GM23338 (cell line): ENCODE measurements at regions not wholly inside any gene's neighbourhood (a gene's known extent, or its start where the extent isn't known, plus 50 kb on each side); places are given as distances from the start of the nearest gene placed in this dataset.

Source experiments
- ATAC-seq: fragments of 200-7000 bp; cut with Tn5 transposase; 3 replicates; pipeline ENCODE4 v1.9.1; 2020
- DNase-seq: peaks from one replicate; pipeline ENCODE4 v3.0.0-alpha.2; 2015; ENCODE audit warnings: low spot score
- H2AFZ ChIP-seq: fragments of 200-600 bp; sonication (generic); 2 replicates; pipeline ENCODE4 v1.8.0; 2016; ENCODE audit warnings: antibody characterized with exemption, mild to moderate bottlenecking, moderate library complexity
- H3F3A ChIP-seq: fragments of 200-600 bp; sonication (generic); replicated peaks from 2 replicates; pipeline ENCODE4 v1.8.0; 2017; ENCODE audit warnings: antibody characterized with exemption, mixed run types, low read depth
- H3K27ac ChIP-seq: fragments of 200-600 bp; sonication (generic); 2 replicates; pipeline ENCODE4 v1.6.1; 2016; ENCODE audit warnings: low read depth
- H3K27me3 ChIP-seq: fragments of 200-600 bp; sonication (generic); 2 replicates; pipeline ENCODE4 v1.8.0; 2016; ENCODE audit warnings: mild to moderate bottlenecking, mixed run types, moderate library complexity; ENCODE audit not compliant: insufficient read depth
- H3K36me3 ChIP-seq: fragments of 200-600 bp; sonication (generic); 2 replicates; pipeline ENCODE4 v1.8.0; 2016; ENCODE audit warnings: mild to moderate bottlenecking; ENCODE audit not compliant: insufficient read depth
- H3K4me1 ChIP-seq: fragments of 200-600 bp; sonication (generic); 2 replicates; pipeline ENCODE4 v1.8.0; 2016; ENCODE audit warnings: mild to moderate bottlenecking, moderate library complexity; ENCODE audit not compliant: insufficient read depth
- H3K4me2 ChIP-seq: fragments of 200-600 bp; sonication (generic); 2 replicates; pipeline ENCODE4 v1.7.1; 2017; ENCODE audit warnings: mixed run types
- H3K4me3 ChIP-seq: fragments of 200-600 bp; sonication (generic); 2 replicates; pipeline ENCODE4 v1.6.1; 2016; ENCODE audit warnings: mixed run types
- H3K79me2 ChIP-seq: fragments of 200-600 bp; sonication (generic); replicated peaks from 2 replicates; pipeline ENCODE4 v1.8.0; 2017; ENCODE audit warnings: mild to moderate bottlenecking; ENCODE audit not compliant: insufficient read depth
- H3K9me2 ChIP-seq: fragments of 200-600 bp; sonication (generic); 2 replicates; pipeline ENCODE4 v1.8.0; 2017; ENCODE audit not compliant: insufficient read depth
- H4K20me1 ChIP-seq: fragments of 200-600 bp; sonication (generic); replicated peaks from 2 replicates; pipeline ENCODE4 v1.8.0; 2017; ENCODE audit warnings: mild to moderate bottlenecking; ENCODE audit not compliant: insufficient read depth
- H3K27ac Mint-ChIP-seq: 2 replicates; pipeline ENCODE4 v1.8.0; 2020; ENCODE audit warnings: inconsistent platforms, mild to moderate bottlenecking, moderate library complexity, mixed read lengths
- H3K27me3 Mint-ChIP-seq: 3 replicates; pipeline ENCODE4 v1.8.0; 2022; ENCODE audit warnings: low read depth, mild to moderate bottlenecking, moderate library complexity, mixed read lengths, inconsistent platforms; ENCODE audit not compliant: insufficient read depth, poor library complexity
- H3K36me3 Mint-ChIP-seq: 3 replicates; pipeline ENCODE4 v1.8.0; 2021; ENCODE audit warnings: low read depth, mild to moderate bottlenecking, inconsistent platforms, moderate library complexity, mixed read lengths
- H3K4me1 Mint-ChIP-seq: 3 replicates; pipeline ENCODE4 v1.8.0; 2020; ENCODE audit warnings: mild to moderate bottlenecking, inconsistent platforms, mixed read lengths
- H3K4me3 Mint-ChIP-seq: 3 replicates; pipeline ENCODE4 v1.8.0; 2021; ENCODE audit warnings: moderate library complexity, mild to moderate bottlenecking, inconsistent platforms, mixed read lengths
- H3K9me3 Mint-ChIP-seq: 3 replicates; pipeline ENCODE4 v1.8.0; 2020; ENCODE audit warnings: moderate library complexity, mild to moderate bottlenecking, inconsistent platforms, mixed read lengths
- CREB1 ChIP-seq: fragments of 250-450 bp; sonication (Bioruptor Pico); IDR thresholded peaks from 2 replicates; pipeline ENCODE4 v1.5.0; 2020; ENCODE audit warnings: low read depth, mild to moderate bottlenecking, moderate library complexity
- EZH2 ChIP-seq: fragments of 200-600 bp; sonication (generic); IDR thresholded peaks from one replicate; pipeline ENCODE4 v1.8.0; 2017; ENCODE audit warnings: antibody characterized with exemption, mild to moderate bottlenecking, low read depth; ENCODE audit not compliant: unreplicated experiment
- EZH2phosphoT487 ChIP-seq: fragments of 200-600 bp; sonication (generic); IDR thresholded peaks from one replicate; pipeline ENCODE4 v1.8.1; 2018; ENCODE audit warnings: antibody characterized with exemption; ENCODE audit not compliant: unreplicated experiment
- JUNB ChIP-seq: IDR thresholded peaks from one replicate; pipeline ENCODE4 v1.6.1; 2016; ENCODE audit warnings: antibody characterized with exemption; ENCODE audit not compliant: unreplicated experiment
- NANOG ChIP-seq: IDR thresholded peaks from 2 replicates; pipeline ENCODE4 v1.6.1; 2016; ENCODE audit warnings: antibody characterized with exemption, borderline replicate concordance
- POLR2AphosphoS5 ChIP-seq: IDR thresholded peaks from 2 replicates; pipeline ENCODE4 v1.6.1; 2016; ENCODE audit warnings: antibody characterized with exemption, low read depth
- STAT1 ChIP-seq: IDR thresholded peaks from one replicate; pipeline ENCODE4 v1.6.1; 2016; ENCODE audit warnings: antibody characterized with exemption; ENCODE audit not compliant: unreplicated experiment
- ZNF114 ChIP-seq: fragments of 250-450 bp; sonication (Bioruptor Pico); IDR thresholded peaks from 2 replicates; pipeline ENCODE4 v1.5.0; 2020; ENCODE audit warnings: mild to moderate bottlenecking, moderate library complexity
- ZNF331 ChIP-seq: fragments of 250-450 bp; sonication (Bioruptor Pico); IDR thresholded peaks from 2 replicates; pipeline ENCODE4 v1.5.0; 2020; ENCODE audit warnings: low read depth, mild to moderate bottlenecking, moderate library complexity
- TF ChIP-seq, protein P1 (sequence below): IDR thresholded peaks from one replicate; pipeline ENCODE4 v1.6.1; 2018; ENCODE audit warnings: antibody characterized with exemption; ENCODE audit not compliant: unreplicated experiment
- TF ChIP-seq, protein P2 (sequence below): IDR thresholded peaks from 2 replicates; pipeline ENCODE4 v1.6.1; 2016; ENCODE audit warnings: antibody characterized with exemption
- TF ChIP-seq, protein P3 (sequence below), 2 experiments: fragments of 200-600 bp in 1 of 2; sonication (generic) in 1 of 2; conservative IDR thresholded peaks; 2 replicates each; pipeline versions ENCODE4 v1.5.1 to v1.6.1; 2016 to 2017; ENCODE audit warnings: antibody characterized with exemption in 2 of 2, low read depth in 2 of 2, mild to moderate bottlenecking in 2 of 2, moderate library complexity in 1 of 2

DNA sequence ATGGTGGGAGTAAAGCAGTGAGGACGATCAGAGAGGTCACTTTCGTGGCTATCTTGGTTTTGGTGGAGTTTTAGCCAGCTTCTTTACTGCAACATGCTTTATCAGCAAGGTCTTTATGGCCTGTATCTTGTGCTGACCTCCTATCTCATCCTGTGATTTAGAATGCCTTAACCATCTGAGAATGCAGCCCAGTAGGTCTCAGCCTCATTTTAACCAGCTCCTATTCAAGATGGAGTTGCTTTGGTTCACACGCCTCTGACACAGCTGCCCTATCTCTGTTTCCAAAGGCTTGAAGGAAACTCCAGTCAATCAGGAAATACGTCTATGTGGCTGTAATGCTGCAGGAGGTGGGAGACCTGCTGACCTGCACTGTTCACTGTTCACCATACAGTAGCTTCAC, 146.1 kb upstream of the POGK start (continued):
- no peak for TF ChIP-seq STAT1

DNA sequence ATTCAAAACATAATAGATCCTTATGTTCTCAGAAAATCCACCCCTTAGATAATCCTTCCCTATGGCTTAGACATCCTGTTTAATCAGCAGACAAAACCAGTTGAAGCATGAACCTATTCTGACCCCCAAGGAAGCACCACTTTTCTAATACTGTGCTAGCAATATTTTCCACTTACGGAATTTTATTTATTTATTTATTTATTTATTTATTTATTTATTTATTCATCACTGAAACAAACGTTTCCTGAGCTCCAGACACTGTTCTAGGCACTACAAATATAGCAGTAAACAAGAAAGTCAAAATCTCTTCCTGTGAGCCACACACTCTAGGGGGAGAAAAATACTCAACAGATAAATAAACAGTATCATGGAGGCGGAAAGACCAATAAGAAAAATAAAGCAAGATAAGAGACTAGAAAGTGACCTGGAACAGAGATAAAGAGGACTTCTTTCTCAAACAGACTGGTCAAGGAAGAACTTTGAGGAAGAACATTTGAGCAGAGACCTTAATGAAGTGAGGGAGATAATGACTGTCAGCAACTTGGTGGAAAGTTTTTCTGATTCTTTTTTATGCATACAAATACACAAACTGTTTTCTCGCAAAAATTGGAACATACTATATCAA, 145.5 kb upstream of the POGK start:
- DNase-seq (no peak), ATAC-seq (no peak)
- H3K9me2 ChIP-seq, result no peaks in the 10 kb centered on the region
- no peaks in the 10 kb centered on the region for H3K36me3 ChIP-seq
- Mint-ChIP-seq H3K4me1 (peaks cover 5% of the 10 kb centered on the region), H3K27me3 (no peaks in the 10 kb centered on the region), H3K9me3 (no peaks in the 10 kb centered on the region), H3K36me3 (no peaks in the 10 kb centered on the region), H3K4me3 (no peak overlapping the region), H3K27ac (no peak overlapping the region)
- no peaks in the 10 kb centered on the region for H3F3A ChIP-seq
- TF ChIP-seq CREB1 (CRISPR knock-in tag), result no peak
- H2AFZ ChIP-seq, result no peak overlapping the region
- no peak overlapping the region for H3K4me2 ChIP-seq
- H3K4me1 ChIP-seq, result no peaks in the 10 kb centered on the region
- H3K79me2 ChIP-seq, result no peaks in the 10 kb centered on the region
- no peak overlapping the region for H3K27ac ChIP-seq
- H4K20me1 ChIP-seq, result no peaks in the 10 kb centered on the region
- no peaks in the 10 kb centered on the region for H3K27me3 ChIP-seq
- H3K4me3 ChIP-seq, result no peak overlapping the region

DNA sequence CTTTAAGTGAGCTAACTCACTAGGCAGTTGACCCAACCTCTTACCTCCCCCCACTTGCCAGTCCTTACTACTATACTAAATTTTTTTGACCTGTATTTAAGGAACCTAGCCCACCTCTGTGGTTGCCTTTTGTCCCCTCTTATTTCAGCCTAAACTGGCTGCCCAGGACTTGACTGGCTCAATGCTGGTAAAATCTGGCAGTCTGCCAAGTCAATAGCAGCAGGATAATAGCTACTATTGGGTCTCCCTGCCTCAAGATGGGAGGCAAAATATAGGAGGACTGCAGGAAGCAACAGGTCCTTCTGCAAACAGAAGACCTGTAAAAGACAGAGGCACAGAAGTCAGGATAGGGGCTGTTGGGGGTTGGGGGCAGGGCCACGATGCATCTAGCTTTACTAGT, 144.2 kb upstream of the POGK start:
- Mint-ChIP-seq H3K4me1 (peaks cover 5% of the 10 kb centered on the region), H3K9me3 (no peaks in the 10 kb centered on the region), H3K4me3 (no peak overlapping the region), H3K27ac (no peak overlapping the region), H3K36me3 (no peaks in the 10 kb centered on the region), H3K27me3 (no peaks in the 10 kb centered on the region)
- no peak overlapping the region for H3K4me3 ChIP-seq
- no peaks in the 10 kb centered on the region for H3K9me2 ChIP-seq
- DNase-seq (no peak), ATAC-seq (no peak)
- no peak overlapping the region for H3K4me2 ChIP-seq
- no peaks in the 10 kb centered on the region for H3K4me1 ChIP-seq
- no peaks in the 10 kb centered on the region for H3K36me3 ChIP-seq
- H2AFZ ChIP-seq, result no peak overlapping the region
- no peak overlapping the region for H3K27ac ChIP-seq
- no peaks in the 10 kb centered on the region for H4K20me1 ChIP-seq
- no peaks in the 10 kb centered on the region for H3K79me2 ChIP-seq
- H3K27me3 ChIP-seq, result no peaks in the 10 kb centered on the region
- no peaks in the 10 kb centered on the region for H3F3A ChIP-seq
- TF ChIP-seq ZNF331 (no peak), ZNF114 (CRISPR knock-in tag) (no peak), STAT1 (no peak), JUNB (no peak), NANOG (no peak), EZH2phosphoT487 (no peak), CREB1 (CRISPR knock-in tag) (no peak), POLR2AphosphoS5 (no peak), EZH2 (no peak)
- TF ChIP-seq, protein P1, sequence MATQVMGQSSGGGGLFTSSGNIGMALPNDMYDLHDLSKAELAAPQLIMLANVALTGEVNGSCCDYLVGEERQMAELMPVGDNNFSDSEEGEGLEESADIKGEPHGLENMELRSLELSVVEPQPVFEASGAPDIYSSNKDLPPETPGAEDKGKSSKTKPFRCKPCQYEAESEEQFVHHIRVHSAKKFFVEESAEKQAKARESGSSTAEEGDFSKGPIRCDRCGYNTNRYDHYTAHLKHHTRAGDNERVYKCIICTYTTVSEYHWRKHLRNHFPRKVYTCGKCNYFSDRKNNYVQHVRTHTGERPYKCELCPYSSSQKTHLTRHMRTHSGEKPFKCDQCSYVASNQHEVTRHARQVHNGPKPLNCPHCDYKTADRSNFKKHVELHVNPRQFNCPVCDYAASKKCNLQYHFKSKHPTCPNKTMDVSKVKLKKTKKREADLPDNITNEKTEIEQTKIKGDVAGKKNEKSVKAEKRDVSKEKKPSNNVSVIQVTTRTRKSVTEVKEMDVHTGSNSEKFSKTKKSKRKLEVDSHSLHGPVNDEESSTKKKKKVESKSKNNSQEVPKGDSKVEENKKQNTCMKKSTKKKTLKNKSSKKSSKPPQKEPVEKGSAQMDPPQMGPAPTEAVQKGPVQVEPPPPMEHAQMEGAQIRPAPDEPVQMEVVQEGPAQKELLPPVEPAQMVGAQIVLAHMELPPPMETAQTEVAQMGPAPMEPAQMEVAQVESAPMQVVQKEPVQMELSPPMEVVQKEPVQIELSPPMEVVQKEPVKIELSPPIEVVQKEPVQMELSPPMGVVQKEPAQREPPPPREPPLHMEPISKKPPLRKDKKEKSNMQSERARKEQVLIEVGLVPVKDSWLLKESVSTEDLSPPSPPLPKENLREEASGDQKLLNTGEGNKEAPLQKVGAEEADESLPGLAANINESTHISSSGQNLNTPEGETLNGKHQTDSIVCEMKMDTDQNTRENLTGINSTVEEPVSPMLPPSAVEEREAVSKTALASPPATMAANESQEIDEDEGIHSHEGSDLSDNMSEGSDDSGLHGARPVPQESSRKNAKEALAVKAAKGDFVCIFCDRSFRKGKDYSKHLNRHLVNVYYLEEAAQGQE, result no peak
- TF ChIP-seq, protein P2, sequence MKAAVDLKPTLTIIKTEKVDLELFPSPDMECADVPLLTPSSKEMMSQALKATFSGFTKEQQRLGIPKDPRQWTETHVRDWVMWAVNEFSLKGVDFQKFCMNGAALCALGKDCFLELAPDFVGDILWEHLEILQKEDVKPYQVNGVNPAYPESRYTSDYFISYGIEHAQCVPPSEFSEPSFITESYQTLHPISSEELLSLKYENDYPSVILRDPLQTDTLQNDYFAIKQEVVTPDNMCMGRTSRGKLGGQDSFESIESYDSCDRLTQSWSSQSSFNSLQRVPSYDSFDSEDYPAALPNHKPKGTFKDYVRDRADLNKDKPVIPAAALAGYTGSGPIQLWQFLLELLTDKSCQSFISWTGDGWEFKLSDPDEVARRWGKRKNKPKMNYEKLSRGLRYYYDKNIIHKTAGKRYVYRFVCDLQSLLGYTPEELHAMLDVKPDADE, result no peak
- TF ChIP-seq, protein P3, sequence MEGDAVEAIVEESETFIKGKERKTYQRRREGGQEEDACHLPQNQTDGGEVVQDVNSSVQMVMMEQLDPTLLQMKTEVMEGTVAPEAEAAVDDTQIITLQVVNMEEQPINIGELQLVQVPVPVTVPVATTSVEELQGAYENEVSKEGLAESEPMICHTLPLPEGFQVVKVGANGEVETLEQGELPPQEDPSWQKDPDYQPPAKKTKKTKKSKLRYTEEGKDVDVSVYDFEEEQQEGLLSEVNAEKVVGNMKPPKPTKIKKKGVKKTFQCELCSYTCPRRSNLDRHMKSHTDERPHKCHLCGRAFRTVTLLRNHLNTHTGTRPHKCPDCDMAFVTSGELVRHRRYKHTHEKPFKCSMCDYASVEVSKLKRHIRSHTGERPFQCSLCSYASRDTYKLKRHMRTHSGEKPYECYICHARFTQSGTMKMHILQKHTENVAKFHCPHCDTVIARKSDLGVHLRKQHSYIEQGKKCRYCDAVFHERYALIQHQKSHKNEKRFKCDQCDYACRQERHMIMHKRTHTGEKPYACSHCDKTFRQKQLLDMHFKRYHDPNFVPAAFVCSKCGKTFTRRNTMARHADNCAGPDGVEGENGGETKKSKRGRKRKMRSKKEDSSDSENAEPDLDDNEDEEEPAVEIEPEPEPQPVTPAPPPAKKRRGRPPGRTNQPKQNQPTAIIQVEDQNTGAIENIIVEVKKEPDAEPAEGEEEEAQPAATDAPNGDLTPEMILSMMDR (conservative IDR thresholded peaks at IDR 0.05; ENCODE audit: low read depth in 2 of 2), result no peak
